ENCODE measurements at regions not wholly inside any gene's neighbourhood (a gene's known extent, or its start where the extent isn't known, plus 50 kb on each side); places are given as distances from the start of the nearest gene placed in this dataset.

GRCh38 chr16:52634104-52634503 is 87.2 kb upstream of the TOX3 start:
- TF ChIP-seq CTCF (optimal IDR thresholded peaks at IDR 0.05 in 1 of 3, IDR thresholded peaks at IDR 0.05 in 1 of 3, conservative IDR thresholded peaks at IDR 0.05 in 1 of 3; ENCODE audit: extremely low read depth in 1 of 3, insufficient read depth in 2 of 3, low read length in 3 of 3), result no peak
- TF ChIP-seq EZH2 (IDR thresholded peaks at IDR 0.05; ENCODE audit: low read length), result no peak

Data from keratinocyte (primary cell).